ENCODE measurements at regions not wholly inside any gene's neighbourhood (a gene's known extent, or its start where the extent isn't known, plus 50 kb on each side); places are given as distances from the start of the nearest gene placed in this dataset.

DNA sequence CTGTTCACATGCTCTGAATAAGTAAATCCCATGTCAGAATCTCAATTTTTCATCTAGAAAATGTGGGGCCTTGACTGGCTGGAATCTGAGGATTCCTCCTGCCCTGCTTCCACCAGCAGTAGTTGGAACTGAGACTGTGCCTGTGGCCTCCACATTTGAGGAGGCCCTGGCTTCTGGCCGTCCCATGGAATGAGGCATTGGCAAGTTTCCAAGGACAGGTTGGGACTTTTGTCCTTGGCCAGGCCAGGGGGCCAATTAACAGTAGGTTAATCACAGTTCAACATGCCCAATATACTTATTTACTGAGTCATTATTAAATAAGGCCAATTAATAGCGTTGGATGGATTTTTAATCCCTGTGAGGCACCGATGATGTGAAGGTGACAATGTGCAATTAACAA, 50.2 kb upstream of the GABRE start:
- no peak for TF ChIP-seq ZNF565 (CRISPR knock-in tag; conservative IDR thresholded peaks at IDR 0.05; ENCODE audit: low read depth)
- TF ChIP-seq, protein P1, sequence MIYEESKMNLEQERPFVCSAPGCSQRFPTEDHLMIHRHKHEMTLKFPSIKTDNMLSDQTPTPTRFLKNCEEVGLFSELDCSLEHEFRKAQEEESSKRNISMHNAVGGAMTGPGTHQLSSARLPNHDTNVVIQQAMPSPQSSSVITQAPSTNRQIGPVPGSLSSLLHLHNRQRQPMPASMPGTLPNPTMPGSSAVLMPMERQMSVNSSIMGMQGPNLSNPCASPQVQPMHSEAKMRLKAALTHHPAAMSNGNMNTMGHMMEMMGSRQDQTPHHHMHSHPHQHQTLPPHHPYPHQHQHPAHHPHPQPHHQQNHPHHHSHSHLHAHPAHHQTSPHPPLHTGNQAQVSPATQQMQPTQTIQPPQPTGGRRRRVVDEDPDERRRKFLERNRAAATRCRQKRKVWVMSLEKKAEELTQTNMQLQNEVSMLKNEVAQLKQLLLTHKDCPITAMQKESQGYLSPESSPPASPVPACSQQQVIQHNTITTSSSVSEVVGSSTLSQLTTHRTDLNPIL (CRISPR knock-in tag; IDR thresholded peaks at IDR 0.05; ENCODE audit: low read depth), result no peak
- TF ChIP-seq GLIS3 (CRISPR knock-in tag; IDR thresholded peaks at IDR 0.05), result no peak
- no peak for TF ChIP-seq BACH2 (CRISPR knock-in tag; IDR thresholded peaks at IDR 0.05; ENCODE audit: borderline replicate concordance)
- no peak for TF ChIP-seq ESRRG (CRISPR knock-in tag; IDR thresholded peaks at IDR 0.05)
- no peak for TF ChIP-seq RARB (CRISPR knock-in tag; IDR thresholded peaks at IDR 0.05)
- TF ChIP-seq ISL1 (CRISPR knock-in tag; IDR thresholded peaks at IDR 0.05), result no peak
- no peak for TF ChIP-seq ZC3H10 (CRISPR knock-in tag; IDR thresholded peaks at IDR 0.05)
- no peak for TF ChIP-seq ZFP30 (CRISPR knock-in tag; IDR thresholded peaks at IDR 0.05)
- no peak for TF ChIP-seq ZNF8 (CRISPR knock-in tag; IDR thresholded peaks at IDR 0.05)
- no peak for ATAC-seq
